ENCODE measurements at regions not wholly inside any gene's neighbourhood (a gene's known extent, or its start where the extent isn't known, plus 50 kb on each side); places are given as distances from the start of the nearest gene placed in this dataset.

DNA sequence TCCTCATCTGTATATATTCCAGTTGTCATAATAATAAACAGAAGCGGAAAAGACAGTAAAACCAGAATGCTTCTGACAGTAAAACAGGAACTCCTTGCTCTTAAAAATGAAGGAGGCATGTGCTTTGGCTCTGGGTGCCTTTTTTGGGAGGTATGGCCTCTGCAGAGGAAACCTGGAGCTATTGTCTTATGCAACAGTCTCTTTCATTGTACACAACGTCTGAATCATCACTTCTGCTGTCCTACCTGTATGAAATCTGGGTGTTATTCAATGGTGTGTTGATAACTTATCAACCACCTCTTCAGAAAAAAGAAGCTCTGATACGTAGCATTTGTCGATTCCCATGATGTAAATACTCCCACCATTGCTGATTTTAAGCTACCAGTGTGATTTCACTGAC is 64.8 kb downstream of the CDCA7 start:
- intact Hi-C loops (cut with DNase I), result no loop called here
- DNase-seq (ENCODE audit: low spot score), result no peak

DNA sequence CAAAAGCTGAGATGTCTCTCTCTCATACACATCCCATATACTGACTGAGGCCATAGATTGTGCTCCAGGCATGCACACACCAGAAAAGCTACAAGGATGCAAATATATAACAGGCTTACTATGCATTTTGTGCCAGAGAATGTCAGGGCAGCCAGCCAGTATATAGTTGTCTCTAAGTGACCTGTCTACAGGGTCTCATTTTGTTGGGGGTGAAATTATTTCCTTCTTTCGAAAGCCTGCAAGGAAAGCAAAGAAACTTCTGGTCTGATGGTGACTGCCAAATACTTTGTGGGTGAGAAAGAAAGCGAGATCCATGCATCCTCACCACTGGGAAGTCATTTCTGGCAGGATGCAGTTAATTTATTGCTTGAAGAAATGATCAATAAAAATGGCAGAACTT is 70.2 kb downstream of the CDCA7 start:
- DNase-seq (ENCODE audit: low spot score), result no peak
- intact Hi-C loops (cut with DNase I), result no loop called here

DNA sequence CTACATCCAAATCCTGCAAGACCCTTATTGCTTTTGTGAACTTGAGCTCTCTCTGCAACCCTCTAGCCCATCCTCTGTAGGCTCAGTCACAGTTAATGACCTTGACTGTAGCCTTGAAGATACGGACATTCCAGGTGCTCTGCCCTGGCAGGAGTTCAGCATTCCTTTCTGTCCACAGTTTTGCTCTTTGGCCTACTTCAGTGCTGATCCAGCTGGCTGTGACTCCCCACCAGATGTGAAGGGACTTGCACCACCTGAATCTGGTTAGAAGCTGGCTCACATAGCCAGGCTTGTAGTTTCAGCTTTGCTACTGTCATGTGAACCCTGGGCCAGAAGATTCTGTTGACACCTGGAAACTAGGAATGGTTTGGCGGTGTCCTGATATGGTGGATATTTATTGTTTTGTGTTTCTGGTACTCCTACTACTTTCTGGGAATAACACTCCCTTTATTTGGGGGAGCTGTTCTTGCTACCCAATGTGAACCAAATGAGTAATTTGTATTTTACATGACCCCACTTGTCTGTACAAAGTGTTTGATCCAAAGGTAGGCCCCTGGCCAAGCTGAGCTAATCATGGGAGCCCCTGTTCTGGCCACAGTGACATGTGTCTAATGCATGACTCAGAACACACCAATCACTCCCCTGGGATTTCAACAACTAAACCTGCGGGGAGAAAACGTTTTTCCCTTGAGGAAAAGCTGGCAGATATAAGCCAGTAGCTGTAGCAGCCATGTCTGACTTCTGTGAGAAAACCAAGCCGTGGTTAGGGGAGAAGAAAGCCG is 73.4 kb downstream of the CDCA7 start:
- DNase-seq (ENCODE audit: low spot score), result no peak
- intact Hi-C loops (cut with DNase I), result no loop called here

DNA sequence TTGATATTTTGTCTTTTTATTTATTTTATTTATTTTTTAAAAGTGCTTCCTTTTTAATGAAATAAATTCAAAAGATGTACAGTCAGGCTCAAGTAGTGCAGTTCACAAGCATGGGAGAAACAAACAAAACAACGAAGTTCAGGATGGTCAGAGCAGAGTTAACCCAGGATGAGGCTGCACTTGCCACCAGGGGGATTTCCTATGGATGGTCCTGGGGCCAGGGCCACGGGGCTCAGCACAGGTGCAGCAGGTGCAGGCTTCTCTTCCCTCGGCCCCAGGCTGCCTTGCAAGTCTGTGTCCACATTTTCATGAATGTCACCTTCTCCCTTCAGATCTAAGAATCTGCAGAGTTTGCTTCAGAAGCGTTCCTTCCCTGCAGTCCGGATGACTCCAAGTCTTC is 76.5 kb downstream of the CDCA7 start:
- intact Hi-C loops (cut with DNase I), result no loop called here
- no peak for DNase-seq (ENCODE audit: low spot score)

DNA sequence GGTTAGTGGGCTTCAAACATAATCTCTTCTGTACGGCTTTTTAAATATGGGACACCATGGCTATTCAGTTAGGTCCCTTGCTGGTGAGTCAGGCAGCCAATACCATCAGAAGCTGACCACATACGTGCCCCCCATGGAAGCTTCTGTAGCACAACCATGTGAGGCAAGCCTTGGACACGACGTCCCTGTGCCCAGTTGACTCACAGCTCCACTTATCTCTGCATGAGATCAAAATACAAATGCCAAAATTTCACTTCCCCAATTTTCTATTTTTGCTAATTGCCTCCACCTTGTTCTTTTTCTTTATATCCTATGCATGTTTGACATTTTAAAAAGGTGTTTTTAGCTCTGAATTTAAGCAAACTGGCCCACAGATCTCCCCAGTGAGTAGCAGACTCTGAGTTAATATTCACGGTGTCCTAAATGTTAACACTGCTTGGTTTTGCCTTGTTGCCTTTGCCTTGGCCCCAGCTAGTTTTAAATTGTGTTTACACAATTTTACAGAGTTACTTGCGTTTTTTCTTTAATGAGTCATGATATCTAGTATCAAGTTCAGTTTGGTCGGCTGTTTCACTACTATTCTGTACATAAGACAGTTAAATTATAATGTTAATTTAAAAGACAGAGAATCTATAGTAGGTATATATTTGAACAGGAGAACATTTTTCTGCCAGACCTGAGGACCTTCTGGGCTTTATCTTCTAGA is 77.5 kb downstream of the CDCA7 start:
- DNase-seq (ENCODE audit: low spot score), result no peak
- intact Hi-C loops (cut with DNase I), result no loop called here

DNA sequence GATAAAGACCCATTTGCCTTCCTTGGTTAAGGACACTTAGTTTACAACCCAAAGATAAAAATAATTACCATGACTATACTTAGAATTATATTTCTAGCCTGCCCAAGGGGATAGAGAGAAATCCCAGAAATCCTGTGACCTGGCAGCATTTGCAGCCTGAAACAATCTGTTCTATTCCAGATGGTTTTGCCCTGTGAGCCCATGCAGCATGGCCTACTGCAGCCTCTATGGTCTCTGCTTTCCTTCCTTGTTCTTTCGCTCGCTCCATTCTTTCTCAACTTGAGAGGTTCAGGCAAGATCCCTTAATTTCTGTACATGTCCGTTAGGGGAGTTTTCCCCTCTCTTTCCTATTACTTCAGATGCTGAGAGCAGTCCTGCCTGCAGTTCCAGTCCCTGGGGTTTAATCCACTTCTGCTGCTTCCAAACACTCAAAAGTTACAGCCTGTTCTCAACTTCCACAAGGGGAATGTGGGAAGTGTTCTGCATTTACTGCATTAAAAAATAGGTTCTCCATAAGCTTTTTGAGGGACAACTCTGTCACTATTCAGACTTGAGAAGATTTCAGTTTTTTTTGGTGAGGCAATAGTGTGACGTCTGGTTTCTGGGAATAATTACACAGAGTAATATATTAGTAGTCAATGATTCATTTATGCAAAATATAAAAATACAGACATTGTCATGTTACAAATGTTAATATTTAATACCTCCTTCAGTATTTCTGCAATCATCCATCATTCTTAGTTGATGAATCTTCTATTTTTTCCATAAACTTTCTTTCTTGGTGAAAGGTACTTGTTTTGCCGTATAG is 80.3 kb downstream of the CDCA7 start:
- intact Hi-C loops (cut with DNase I), result no loop called here
- DNase-seq (ENCODE audit: low spot score), result no peak

DNA sequence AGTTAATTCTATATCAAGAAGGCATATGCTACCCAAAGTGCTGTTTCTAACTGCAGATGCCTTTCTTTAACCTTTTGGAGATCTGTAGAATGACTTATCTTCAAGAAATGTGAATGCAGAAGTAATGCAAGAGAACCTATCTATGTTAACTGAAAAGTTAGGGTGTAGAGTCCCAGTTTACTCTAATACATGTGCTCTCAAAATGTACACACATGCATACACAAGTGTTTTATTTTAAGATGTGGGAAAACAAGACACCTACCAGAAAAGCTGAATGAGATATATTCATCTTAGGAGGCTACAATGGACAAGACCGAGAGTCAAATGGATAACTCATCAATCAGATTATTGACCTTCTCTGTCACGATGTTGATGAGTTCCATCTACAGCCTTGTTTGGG is 80.9 kb downstream of the CDCA7 start:
- no peak for DNase-seq (ENCODE audit: low spot score)
- intact Hi-C loops (cut with DNase I), result no loop called here

DNA sequence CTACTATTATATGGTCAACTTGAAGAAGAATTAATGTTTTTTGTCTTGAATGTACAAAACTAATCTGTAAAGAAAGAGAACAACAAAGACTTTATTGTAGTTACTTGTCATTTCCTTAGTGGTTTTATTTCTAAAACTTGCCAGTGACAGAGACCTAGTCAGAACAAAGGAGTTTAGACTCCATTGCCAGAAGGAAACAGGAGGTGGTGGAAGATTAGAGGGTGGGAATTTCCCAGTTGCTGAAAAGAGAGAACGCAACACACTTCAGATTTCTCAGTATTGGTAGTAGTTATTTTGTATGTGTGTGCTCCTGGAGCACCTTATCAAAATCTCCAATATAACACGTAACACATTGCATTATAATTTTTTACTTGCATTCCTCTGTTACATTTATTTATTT is 81.4 kb downstream of the CDCA7 start:
- intact Hi-C loops (cut with DNase I), result no loop called here
- DNase-seq (ENCODE audit: low spot score), result no peak

DNA sequence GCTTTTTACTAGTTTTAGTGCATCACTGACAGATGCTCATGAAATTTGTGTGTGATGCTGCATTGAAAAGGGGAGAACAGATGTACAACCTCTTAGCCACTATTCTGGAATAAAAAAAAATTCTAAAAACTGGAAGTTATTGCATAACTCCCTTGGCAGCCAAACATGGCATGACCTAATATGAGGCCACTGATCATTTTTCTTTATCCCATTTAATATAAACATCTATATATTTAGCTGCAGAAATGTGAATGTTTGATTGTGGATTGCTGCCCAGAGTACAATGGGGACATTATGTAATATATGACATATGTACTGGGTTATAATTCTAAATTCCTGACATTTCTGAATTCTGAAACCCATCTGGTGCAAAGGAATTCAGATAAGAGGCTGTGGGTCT is 86.5 kb downstream of the CDCA7 start:
- intact Hi-C loops (cut with DNase I), result no loop called here
- no peak for DNase-seq (ENCODE audit: low spot score)

DNA sequence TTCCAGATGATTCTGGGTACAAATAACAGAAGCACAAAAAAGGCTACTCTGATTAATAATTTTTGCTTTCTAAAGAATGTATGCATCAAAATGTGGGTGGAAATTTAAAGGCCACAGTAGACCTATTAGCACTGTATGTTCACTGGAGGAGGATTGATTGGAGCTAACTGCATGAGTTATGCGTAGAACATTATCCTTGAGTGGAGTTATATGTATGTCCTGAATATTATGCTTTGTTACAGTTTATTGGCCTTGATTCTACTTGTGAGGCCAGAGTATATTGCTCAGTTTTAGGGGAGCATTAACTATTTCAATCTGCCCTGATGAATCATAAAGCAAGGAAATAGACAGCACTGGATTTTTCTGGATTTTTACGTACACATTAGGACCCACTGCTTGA is 87.9 kb downstream of the CDCA7 start:
- intact Hi-C loops (cut with DNase I), result no loop called here
- no peak for DNase-seq (ENCODE audit: low spot score)

DNA sequence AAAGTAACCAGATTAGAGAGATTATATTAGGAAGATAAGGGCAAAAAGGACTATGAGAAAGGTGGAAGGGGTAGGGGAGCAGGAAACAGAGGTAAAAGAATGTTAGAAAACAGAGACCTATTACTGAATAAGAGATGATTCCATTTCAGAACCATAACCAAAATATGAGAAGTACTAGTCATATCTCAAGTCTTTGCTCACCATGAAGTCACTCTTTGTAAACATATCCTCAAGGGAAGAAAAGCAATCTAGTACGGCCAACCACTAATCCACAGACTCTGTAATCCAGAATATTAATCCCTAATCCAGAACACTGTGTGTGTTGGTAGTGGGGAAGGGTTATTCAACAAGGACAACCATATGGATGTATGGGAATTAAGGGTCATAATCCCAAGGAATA is 92.0 kb downstream of the CDCA7 start:
- intact Hi-C loops (cut with DNase I), result no loop called here
- no peak for DNase-seq (ENCODE audit: low spot score)

DNA sequence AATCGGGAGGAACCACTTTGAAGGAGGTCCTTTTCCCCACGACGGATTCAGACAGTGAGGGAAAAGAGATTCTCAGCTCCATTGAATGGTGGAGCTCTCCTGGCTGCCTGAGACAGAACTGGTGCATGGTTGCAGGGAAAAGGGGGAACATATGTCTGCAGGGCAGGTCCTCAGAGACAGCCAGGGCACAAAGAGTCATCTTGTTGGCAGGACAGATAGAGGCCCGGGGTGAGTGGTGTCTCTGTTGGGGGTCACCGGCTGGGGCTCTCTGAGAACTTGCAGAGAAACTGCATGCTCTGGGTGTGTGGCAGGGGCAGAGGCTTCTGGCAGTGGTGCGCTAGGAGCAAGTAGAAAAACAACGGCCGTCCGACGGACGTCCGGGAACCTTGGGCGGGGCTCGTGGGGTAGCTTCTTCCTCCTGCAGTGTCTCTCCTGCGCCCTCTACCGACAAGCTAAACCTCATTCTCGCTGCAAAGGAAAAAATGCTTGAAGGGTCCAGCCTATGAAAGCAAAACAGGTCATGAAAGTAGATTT is 94.3 kb downstream of the CDCA7 start:
- intact Hi-C loops (cut with DNase I), result no loop called here
- peak; percentile 89 for DNase-seq (ENCODE audit: low spot score)

DNA sequence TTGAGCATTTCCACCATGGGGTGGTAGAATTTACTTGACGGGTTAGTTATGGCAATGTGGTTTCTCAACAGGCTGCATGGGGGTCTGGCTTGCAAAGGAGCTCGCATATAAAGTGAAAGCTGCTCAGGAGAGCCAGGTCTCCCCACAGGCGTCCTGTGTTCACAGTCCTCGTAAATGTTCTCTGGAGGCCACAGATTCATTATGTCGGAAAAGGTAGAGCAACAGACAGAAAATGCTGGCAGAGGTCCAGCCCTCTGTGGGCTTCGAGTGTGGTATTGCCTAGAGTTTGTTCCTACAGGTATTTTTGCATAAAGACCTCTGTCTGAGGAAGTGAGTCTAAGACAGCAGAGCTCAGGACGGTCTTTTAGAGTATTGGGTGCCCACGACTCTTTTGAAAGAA is 96.4 kb downstream of the CDCA7 start:
- no peak for DNase-seq (ENCODE audit: low spot score)
- intact Hi-C loops (cut with DNase I), result no loop called here

DNA sequence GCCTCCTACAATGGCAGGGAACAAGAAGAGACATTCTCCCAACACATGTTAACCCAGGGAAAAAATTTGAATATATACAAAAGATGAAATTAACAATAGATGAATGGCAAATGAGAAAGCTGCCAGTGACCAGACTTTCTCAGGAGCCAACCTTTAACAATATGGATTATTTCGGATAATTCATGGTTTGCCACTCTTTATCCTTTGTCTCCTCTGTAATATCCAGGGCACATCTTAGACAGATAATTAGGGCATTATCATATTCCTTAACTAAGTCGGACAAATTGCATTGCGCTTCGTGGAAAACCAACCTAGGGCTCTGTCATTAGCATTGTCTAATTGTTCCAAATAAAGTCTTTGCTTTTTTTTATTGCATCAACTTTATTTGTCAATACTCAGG is 97.3 kb downstream of the CDCA7 start:
- intact Hi-C loops (cut with DNase I), result no loop called here
- DNase-seq (ENCODE audit: low spot score), result no peak

DNA sequence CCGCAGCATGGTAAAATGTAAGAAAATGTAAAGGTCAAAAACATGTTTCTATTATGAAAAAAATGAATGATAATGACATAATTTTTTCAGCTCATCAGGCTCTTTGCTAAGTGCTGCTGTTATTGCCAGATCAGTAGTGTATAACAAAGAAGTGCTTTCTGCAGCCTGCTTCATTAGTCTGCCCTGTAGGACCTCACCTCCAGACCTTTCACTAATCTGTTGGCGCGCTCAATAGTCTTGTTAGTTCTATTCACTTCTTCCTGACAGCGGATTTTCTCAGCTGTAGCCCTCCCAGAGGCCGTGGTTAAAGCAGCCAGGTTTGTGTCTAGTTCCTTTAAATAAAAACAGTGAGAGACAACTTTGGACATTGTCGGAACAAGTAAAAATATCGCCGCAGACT is 97.7 kb downstream of the CDCA7 start:
- intact Hi-C loops (cut with DNase I), result no loop called here
- DNase-seq (ENCODE audit: low spot score), result no peak

DNA sequence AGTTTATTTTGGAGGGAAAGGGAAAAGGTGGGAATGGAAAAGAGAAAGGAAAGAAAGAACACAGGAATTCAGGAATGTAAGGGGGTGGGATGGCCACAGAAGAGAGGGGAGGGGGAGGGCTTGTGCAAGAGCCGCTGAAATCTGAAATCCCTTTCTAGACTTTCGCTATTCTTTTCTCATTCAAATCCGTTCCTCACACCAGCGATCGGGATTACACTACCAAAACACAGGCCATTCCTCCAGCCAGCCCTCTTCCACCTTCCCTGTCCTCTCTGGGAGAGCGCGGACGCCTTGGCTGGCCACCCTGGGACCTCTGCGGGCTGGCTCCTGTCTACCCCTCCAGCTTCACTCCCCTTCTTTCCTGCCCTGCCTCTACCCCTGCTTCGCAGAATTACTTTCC is 102.3 kb downstream of the CDCA7 start:
- no peak for DNase-seq (ENCODE audit: low spot score)
- intact Hi-C loops (cut with DNase I), result loop anchor here in 1 of 2 donors (5.0 kb wide), 1 partner anchor 1545 kb away; no protein-coding TSS in a partner anchor

DNA sequence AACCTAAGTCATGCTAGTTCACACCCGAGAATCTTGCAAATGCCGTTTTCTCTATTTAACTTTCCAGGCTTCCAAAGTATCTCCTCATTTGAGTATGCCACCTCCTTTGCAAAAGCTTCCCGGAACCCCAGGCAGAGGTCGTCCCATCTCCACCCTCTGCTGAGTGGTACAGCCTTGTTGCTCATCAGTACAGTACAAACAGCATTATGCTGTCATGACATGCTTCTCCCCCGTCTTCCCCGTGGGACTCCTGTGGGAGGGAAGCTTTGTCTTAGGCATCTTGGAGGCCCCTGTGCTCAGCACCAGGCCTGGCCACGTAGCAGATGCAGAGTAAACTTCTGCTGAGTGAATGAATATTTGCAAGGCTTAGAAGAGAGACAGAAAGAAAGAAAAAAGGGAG is 102.7 kb downstream of the CDCA7 start:
- intact Hi-C loops (cut with DNase I), result loop anchor here in 1 of 2 donors (5.0 kb wide), 1 partner anchor 1545 kb away; no protein-coding TSS in a partner anchor
- no peak for DNase-seq (ENCODE audit: low spot score)

DNA sequence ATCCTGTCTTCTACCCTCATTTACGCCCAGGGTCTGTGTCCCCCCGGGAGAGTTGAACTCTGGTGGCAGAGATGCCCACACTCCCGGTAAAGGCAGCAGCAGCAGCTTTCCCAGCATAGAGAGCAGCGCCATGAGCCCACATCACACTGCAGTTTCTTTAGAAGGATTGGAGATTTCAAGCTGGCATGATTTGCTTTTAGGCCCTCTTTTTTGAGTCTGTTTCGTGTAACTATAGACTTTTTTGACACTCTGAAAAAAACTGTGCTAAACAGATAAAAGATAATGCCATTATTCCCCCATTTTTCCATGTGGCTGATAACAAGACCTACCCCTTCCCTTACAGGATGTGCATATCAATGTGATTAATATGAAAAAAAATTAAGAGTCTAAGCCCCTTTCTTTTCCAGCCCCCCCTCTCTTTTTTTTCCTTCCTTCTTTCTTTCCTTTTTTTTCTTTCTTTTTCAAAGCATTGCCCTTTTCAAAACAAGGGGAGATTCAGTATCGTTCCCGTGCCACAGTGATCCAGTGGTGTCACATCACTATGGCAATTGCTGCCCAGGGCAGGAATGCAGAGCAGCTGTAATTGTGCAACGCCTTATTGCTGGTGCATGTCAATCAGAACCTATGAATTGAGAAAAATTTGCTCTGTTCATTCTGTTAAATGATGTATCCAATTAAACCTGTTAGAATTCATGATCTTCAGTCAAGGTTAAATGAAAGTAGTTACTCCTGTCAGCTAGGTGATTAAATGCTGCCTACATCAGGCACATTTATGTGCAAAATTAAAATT is 104.5 kb downstream of the CDCA7 start:
- no peak for DNase-seq (ENCODE audit: low spot score)
- intact Hi-C loops (cut with DNase I), result loop anchor here in 1 of 2 donors (5.0 kb wide), 1 partner anchor 1543 kb away; no protein-coding TSS in a partner anchor

Measured in posterior vena cava (tissue), 2 donors.